ENCODE measurements at regions not wholly inside any gene's neighbourhood (a gene's known extent, or its start where the extent isn't known, plus 50 kb on each side); places are given as distances from the start of the nearest gene placed in this dataset.

- no peaks in the 10 kb centered on the region for H3K4me1 ChIP-seq
- no peaks in the 10 kb centered on the region for H3K36me3 ChIP-seq
- intact Hi-C loops (cut with DNase I; ENCODE audit: low total_unique reads), result no loop called here
- no peak overlapping the region for H3K27ac ChIP-seq
- peaks cover 0 to 15% (median 3%) of the 10 kb centered on the region in 8 donors for H3K9me3 ChIP-seq
- no peak overlapping the region for H3K4me3 ChIP-seq
- H3K27me3 ChIP-seq (replicated peaks in 1 of 7), result peaks cover 0 to under 1% (median 0%) of the 10 kb centered on the region in 7 donors
- no peak for DNase-seq
- 75 to 91% (median 90%) methylated on average over 2 of the region's 2 CpGs for WGBS, 5 donors
- TF ChIP-seq CTCF (IDR thresholded peaks at IDR 0.05 in 8 of 11, conservative IDR thresholded peaks at IDR 0.05 in 3 of 11) (no peak), POLR2A (IDR thresholded peaks at IDR 0.05) (no peak), POLR2AphosphoS5 (IDR thresholded peaks at IDR 0.05) (no peak)
These were observed 119.5 kb downstream of the SNX19 start for GRCh38 chr11:130796828-130797227.

GRCh38 chr11:130798280-130798679 lies 118.0 kb downstream of the SNX19 start:
- Histone ChIP-seq H3K4me1 (no peaks in the 10 kb centered on the region), H3K36me3 (no peaks in the 10 kb centered on the region), H3K9me3 (peaks cover 0 to 15% (median 3%) of the 10 kb centered on the region in 8 donors), H3K27me3 (replicated peaks in 1 of 7) (no peaks in the 10 kb centered on the region), H3K27ac (no peak overlapping the region), H3K4me3 (no peak overlapping the region)
- intact Hi-C loops (cut with DNase I; ENCODE audit: low total_unique reads), result no loop called here
- whole genome bisulfite sequencing, 5 donors, result 78 to 89% (median 85%) methylated on average over 3 of the region's 3 CpGs
- TF ChIP-seq POLR2A (IDR thresholded peaks at IDR 0.05) (no peak), POLR2AphosphoS5 (IDR thresholded peaks at IDR 0.05) (no peak), CTCF (IDR thresholded peaks at IDR 0.05 in 8 of 11, conservative IDR thresholded peaks at IDR 0.05 in 3 of 11) (no peak)
- DNase-seq, result no peak

- Histone ChIP-seq H3K27ac (no peak overlapping the region), H3K36me3 (no peaks in the 10 kb centered on the region), H3K4me1 (no peaks in the 10 kb centered on the region), H3K4me3 (no peak overlapping the region), H3K9me3 (peaks cover 0 to 15% (median 3%) of the 10 kb centered on the region in 8 donors), H3K27me3 (replicated peaks in 1 of 7) (no peaks in the 10 kb centered on the region)
- TF ChIP-seq POLR2AphosphoS5 (IDR thresholded peaks at IDR 0.05), result no peak
- no peak for TF ChIP-seq POLR2A (IDR thresholded peaks at IDR 0.05)
- TF ChIP-seq CTCF (IDR thresholded peaks at IDR 0.05 in 8 of 11, conservative IDR thresholded peaks at IDR 0.05 in 3 of 11), result no peak
- WGBS, 5 donors, result 67 to 88% (median 79%) methylated on average over 4 of the region's 4 CpGs
- DNase-seq, result no peak
- intact Hi-C loops (cut with DNase I; ENCODE audit: low total_unique reads), result no loop called here
These were observed 117.5 kb downstream of the SNX19 start for GRCh38 chr11:130798801-130799200.

GRCh38 chr11:130801333-130802122 lies 114.8 kb downstream of the SNX19 start:
- H3K4me3 ChIP-seq, result no peak overlapping the region
- H3K27me3 ChIP-seq (replicated peaks in 1 of 7), result peaks cover 0 to 5% (median 0%) of the 10 kb centered on the region in 7 donors
- intact Hi-C loops (cut with DNase I; ENCODE audit: low total_unique reads), result no loop called here
- DNase-seq, result no peak
- no peaks in the 10 kb centered on the region for H3K36me3 ChIP-seq
- 78 to 87% (median 83%) methylated on average over 6 of the region's 6 CpGs for WGBS, 5 donors
- H3K4me1 ChIP-seq, result no peaks in the 10 kb centered on the region
- H3K9me3 ChIP-seq, result peaks cover 0 to 7% (median under 1%) of the 10 kb centered on the region in 8 donors
- no peak for TF ChIP-seq POLR2A (IDR thresholded peaks at IDR 0.05)
- no peak for TF ChIP-seq POLR2AphosphoS5 (IDR thresholded peaks at IDR 0.05)
- TF ChIP-seq CTCF (IDR thresholded peaks at IDR 0.05 in 8 of 11, conservative IDR thresholded peaks at IDR 0.05 in 3 of 11), result no peak
- H3K27ac ChIP-seq, result no peak overlapping the region

All from spleen (tissue), 11 donors.